GM19239 (cell line): ENCODE measurements at regions not wholly inside any gene's neighbourhood (a gene's known extent, or its start where the extent isn't known, plus 50 kb on each side); places are given as distances from the start of the nearest gene placed in this dataset.
A peak's percentile ranks its signal among the peaks of the same experiment; 100 is the strongest.
"Not testable (repeated sequence)": the region's sequence is repeated elsewhere in the genome, so short reads cannot be mapped to it uniquely, and the experiment has no call there.

Source experiments
- DNase-seq: peaks from one replicate; pipeline ENCODE4 v3.0.0; 2011; ENCODE audit warnings: low spot score; ENCODE audit not compliant: insufficient read length
- FAIRE-seq: peaks from 2 replicates; lab custom pipeline; 2011; peaks lifted over from hg19 to GRCh38; lab: Jason Lieb, UNC

GRCh38 chr7:91557789-91558404 is 293.7 kb downstream of the FZD1 start:
- FAIRE-seq, result peak; percentile 66
- DNase-seq, result no peak

- FAIRE-seq, result no peak
- no peak for DNase-seq
These were observed 295.7 kb downstream of the FZD1 start for GRCh38 chr7:91559947-91560346.

GRCh38 chr7:91564101-91564500 is 299.9 kb downstream of the FZD1 start:
- DNase-seq, result no peak
- FAIRE-seq, result no peak

GRCh38 chr7:91564541-91564940 is 300.3 kb downstream of the FZD1 start:
- FAIRE-seq, result no peak
- DNase-seq, result no peak

- FAIRE-seq (no peak), DNase-seq (no peak)
These were observed 301.5 kb downstream of the FZD1 start for GRCh38 chr7:91565499-91566401.

- DNase-seq (no peak), FAIRE-seq (no peak)
These were observed 302.1 kb downstream of the FZD1 start for GRCh38 chr7:91566402-91566732.

- FAIRE-seq, result no peak
- DNase-seq, result no peak
These were observed 303.1 kb downstream of the FZD1 start for GRCh38 chr7:91567081-91568012.

GRCh38 chr7:91568138-91568537 is 303.9 kb downstream of the FZD1 start:
- FAIRE-seq (no peak), DNase-seq (no peak)

- no peak for FAIRE-seq
- DNase-seq, result no peak
These were observed 305.7 kb downstream of the FZD1 start for GRCh38 chr7:91569728-91570457.

GRCh38 chr7:91570560-91570959 is 306.3 kb downstream of the FZD1 start:
- no peak for FAIRE-seq
- no peak for DNase-seq

- DNase-seq (no peak), FAIRE-seq (no peak)
These were observed 307.4 kb downstream of the FZD1 start for GRCh38 chr7:91571601-91572000.

- no peak for DNase-seq
These were observed 307.1 kb downstream of the MTERF1 start for GRCh38 chr7:91573405-91573804.

GRCh38 chr7:91576459-91576858 is 304.0 kb downstream of the MTERF1 start:
- FAIRE-seq, DNase-seq: not testable (repeated sequence)

More at GRCh38 chr7:91573405-91573804, 307.1 kb downstream of the MTERF1 start:
- FAIRE-seq, result no peak

- FAIRE-seq (no peak), DNase-seq (no peak)
These were observed 300.7 kb downstream of the MTERF1 start for GRCh38 chr7:91579837-91580236.

GRCh38 chr7:91582799-91583477 is 297.6 kb downstream of the MTERF1 start:
- no peak for FAIRE-seq

GRCh38 chr7:91596287-91596686 is 284.2 kb downstream of the MTERF1 start:
- FAIRE-seq (no peak), DNase-seq (no peak)

More at GRCh38 chr7:91582799-91583477, 297.6 kb downstream of the MTERF1 start:
- no peak for DNase-seq

- no peak for DNase-seq
- FAIRE-seq, result no peak
These were observed 281.7 kb downstream of the MTERF1 start for GRCh38 chr7:91598791-91599190.

- DNase-seq, result no peak
- no peak for FAIRE-seq
These were observed 280.4 kb downstream of the MTERF1 start for GRCh38 chr7:91600112-91600511.

GRCh38 chr7:91603707-91604106 is 276.8 kb downstream of the MTERF1 start:
- no peak for FAIRE-seq
- no peak for DNase-seq
